ENCODE measurements at regions not wholly inside any gene's neighbourhood (a gene's known extent, or its start where the extent isn't known, plus 50 kb on each side); places are given as distances from the start of the nearest gene placed in this dataset.

GRCh38 chr5:174572591-174572990, 151.8 kb upstream of the MSX2 start:
- Histone ChIP-seq H3K4me1 (replicated peaks in 1 of 4; ENCODE audit: control insufficient read depth in 3 of 4, insufficient read depth in 4 of 4, low read length in 3 of 4) (no peaks in the 10 kb centered on the region; a peak in 1 of 7 replicates), H2BK15ac (ENCODE audit: low read length) (no peak overlapping the region), H2AK5ac (ENCODE audit: low read depth, low read length) (no peak overlapping the region), H3K36me3 (ENCODE audit: control insufficient read depth in 2 of 4, insufficient read depth in 4 of 4, low read length in 3 of 4) (no peaks in the 10 kb centered on the region), H3K18ac (ENCODE audit: extremely low read depth, low read length) (no peak overlapping the region), H4K5ac (ENCODE audit: insufficient read length, low read depth, low read length) (no peak overlapping the region), H3K23ac (ENCODE audit: insufficient read length) (no peak overlapping the region), H4K8ac (ENCODE audit: extremely low read depth, insufficient read depth, low read length) (no peak overlapping the region), H2AFZ (ENCODE audit: low read length) (no peak overlapping the region), H4K20me1 (replicated peaks in 1 of 2; ENCODE audit: control insufficient read depth in 1 of 2, insufficient read depth in 2 of 2, low read length in 2 of 2) (no peaks in the 10 kb centered on the region), H3K27ac (ENCODE audit: low read depth, low read length) (no peak overlapping the region), H3K79me2 (ENCODE audit: control insufficient read depth in 1 of 2, insufficient read depth in 2 of 2, low read length in 2 of 2) (no peaks in the 10 kb centered on the region), H4K91ac (replicated peaks; ENCODE audit: insufficient read length, low read length) (no peak overlapping the region), H3K4ac (replicated peaks; ENCODE audit: insufficient read length, low read depth, low read length) (no peak overlapping the region), H2BK20ac (ENCODE audit: low read length) (no peak overlapping the region), H2BK12ac (ENCODE audit: low read depth, low read length) (no peak overlapping the region), H2BK120ac (replicated peaks; ENCODE audit: low read depth, low read length) (no peak overlapping the region), H3K56ac (replicated peaks; ENCODE audit: insufficient read length, low read depth, low read length) (no peak overlapping the region), H3K4me3 (ENCODE audit: extremely low read depth in 1 of 4, insufficient read depth in 2 of 4, low read depth in 3 of 4, low read length in 4 of 4) (no peak overlapping the region), H3K9ac (replicated peaks in 1 of 4; ENCODE audit: extremely low read depth in 1 of 4, low read depth in 3 of 4, low read length in 3 of 4) (no peak overlapping the region), H3K14ac (ENCODE audit: insufficient read length) (no peak overlapping the region), H3K27me3 (replicated peaks in 1 of 4; ENCODE audit: control insufficient read depth in 3 of 4, extremely low read depth in 1 of 4, insufficient read depth in 3 of 4, low read length in 3 of 4) (no peaks in the 10 kb centered on the region), H2BK5ac (ENCODE audit: low read depth, low read length) (no peak overlapping the region), H3K79me1 (ENCODE audit: low read depth, low read length) (no peaks in the 10 kb centered on the region), H3K23me2 (ENCODE audit: low read depth, low read length) (no peaks in the 10 kb centered on the region), H3K9me3 (ENCODE audit: insufficient read depth in 2 of 2, low read depth in 1 of 2, low read length in 1 of 2) (no peaks in the 10 kb centered on the region), H3K4me2 (ENCODE audit: insufficient read depth in 1 of 2, low read depth in 2 of 2, low read length in 2 of 2) (no peak overlapping the region)
- FAIRE-seq: no peak
- ChIA-PET POLR2A (ENCODE audit: partially characterized antibody) (no interaction called here), CTCF (ENCODE audit: partially characterized antibody) (interaction anchor here (1.0 to 4.2 kb wide), 6 partner anchors 9 to 153 kb away, joined by 3 to 16 read pairs (median 4); no protein-coding TSS in a partner anchor)
- no peak for DNase-seq (ENCODE audit: low read depth in 1 of 2, low spot score in 2 of 2)
- whole genome bisulfite sequencing, 2 experiments (ENCODE audit: extremely low coverage in 1 of 2, insufficient coverage in 1 of 2, insufficient read length in 1 of 2, insufficient replicate concordance in 2 of 2, low coverage in 1 of 2, low lambda C conversion rate in 2 of 2, missing lambda C conversion rate in 1 of 2): 90% methylated on average over 9 of the region's 9 CpGs; no CpG with 5 or more reads in 1 of the 2 experiments
- TF ChIP-seq YY1 (IDR thresholded peaks at IDR 0.05; ENCODE audit: low read depth, low read length) (no peak), GABPA (IDR thresholded peaks at IDR 0.05; ENCODE audit: borderline replicate concordance, insufficient read depth, low read length) (no peak), TCF12 (IDR thresholded peaks at IDR 0.05; ENCODE audit: low read depth, low read length) (no peak), TBP (IDR thresholded peaks at IDR 0.05; ENCODE audit: low read depth, low read length) (no peak), SP4 (IDR thresholded peaks at IDR 0.05; ENCODE audit: low read length) (no peak), POLR2AphosphoS5 (IDR thresholded peaks at IDR 0.05; ENCODE audit: low read depth, low read length) (no peak), MAFK (IDR thresholded peaks at IDR 0.05; ENCODE audit: low read depth, low read length) (no peak), KDM1A (IDR thresholded peaks at IDR 0.05; ENCODE audit: borderline replicate concordance, low read length) (no peak), NRF1 (IDR thresholded peaks at IDR 0.05; ENCODE audit: low read depth, low read length) (no peak), SIX5 (IDR thresholded peaks at IDR 0.05; ENCODE audit: low read depth, low read length) (no peak), RAD21 (IDR thresholded peaks at IDR 0.05 in 1 of 2, conservative IDR thresholded peaks at IDR 0.05 in 1 of 2; ENCODE audit: low read depth in 2 of 2, low read length in 2 of 2) (no peak), CHD2 (IDR thresholded peaks at IDR 0.05; ENCODE audit: low read length) (no peak)
- TF ChIP-seq, protein P1, sequence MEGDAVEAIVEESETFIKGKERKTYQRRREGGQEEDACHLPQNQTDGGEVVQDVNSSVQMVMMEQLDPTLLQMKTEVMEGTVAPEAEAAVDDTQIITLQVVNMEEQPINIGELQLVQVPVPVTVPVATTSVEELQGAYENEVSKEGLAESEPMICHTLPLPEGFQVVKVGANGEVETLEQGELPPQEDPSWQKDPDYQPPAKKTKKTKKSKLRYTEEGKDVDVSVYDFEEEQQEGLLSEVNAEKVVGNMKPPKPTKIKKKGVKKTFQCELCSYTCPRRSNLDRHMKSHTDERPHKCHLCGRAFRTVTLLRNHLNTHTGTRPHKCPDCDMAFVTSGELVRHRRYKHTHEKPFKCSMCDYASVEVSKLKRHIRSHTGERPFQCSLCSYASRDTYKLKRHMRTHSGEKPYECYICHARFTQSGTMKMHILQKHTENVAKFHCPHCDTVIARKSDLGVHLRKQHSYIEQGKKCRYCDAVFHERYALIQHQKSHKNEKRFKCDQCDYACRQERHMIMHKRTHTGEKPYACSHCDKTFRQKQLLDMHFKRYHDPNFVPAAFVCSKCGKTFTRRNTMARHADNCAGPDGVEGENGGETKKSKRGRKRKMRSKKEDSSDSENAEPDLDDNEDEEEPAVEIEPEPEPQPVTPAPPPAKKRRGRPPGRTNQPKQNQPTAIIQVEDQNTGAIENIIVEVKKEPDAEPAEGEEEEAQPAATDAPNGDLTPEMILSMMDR (IDR thresholded peaks at IDR 0.05; ENCODE audit: control extremely low read depth in 1 of 3, insufficient read depth in 1 of 3, low read depth in 1 of 3, low read length in 3 of 3): no peak
